ENCODE measurements at regions not wholly inside any gene's neighbourhood (a gene's known extent, or its start where the extent isn't known, plus 50 kb on each side); places are given as distances from the start of the nearest gene placed in this dataset.

- Mint-ChIP-seq H3K4me1 (peaks cover 0 to 1% (median 0%) of the 10 kb centered on the region in 7 donors), H3K4me3 (no peak overlapping the region), H3K36me3 (no peaks in the 10 kb centered on the region), H3K27me3 (no peaks in the 10 kb centered on the region), H3K27ac (no peak overlapping the region), H3K9me3 (peaks cover 0 to 19% (median 2%) of the 10 kb centered on the region in 11 donors)
- H3K27me3 ChIP-seq (ENCODE audit: control insufficient read depth in 2 of 2, insufficient read depth in 2 of 2, low read length in 2 of 2): no peaks in the 10 kb centered on the region
- ATAC-seq: no peak
- intact Hi-C loops (cut with micrococcal nuclease): no loop called here
- H3K4me3 ChIP-seq (ENCODE audit: low read length): no peak overlapping the region
- POLR2A ChIA-PET: no interaction called here
- no peaks in the 10 kb centered on the region for H3K4me1 ChIP-seq (ENCODE audit: control insufficient read depth in 2 of 2, insufficient read depth in 2 of 2, low read length in 2 of 2)
- no peak overlapping the region for H3K27ac ChIP-seq (ENCODE audit: low read depth, low read length)
- no peaks in the 10 kb centered on the region for H3K36me3 ChIP-seq (ENCODE audit: control insufficient read depth in 2 of 3, insufficient read depth in 3 of 3, low read length in 3 of 3)
- H3K9me3 ChIP-seq (ENCODE audit: control insufficient read depth in 2 of 3, low read length in 3 of 3): no peaks in the 10 kb centered on the region
- DNase-seq: no peak
- CTCF ChIA-PET: no interaction called here
Measured at GRCh38 chrX:144709841-144710240, 537.5 kb upstream of the SPANXN1 start.

GRCh38 chrX:144715337-144715736 lies 532.0 kb upstream of the SPANXN1 start:
- Histone ChIP-seq H3K27ac (ENCODE audit: low read depth, low read length) (no peak overlapping the region), H3K4me3 (ENCODE audit: low read length) (no peak overlapping the region), H3K9me3 (ENCODE audit: control insufficient read depth in 2 of 3, low read length in 3 of 3) (no peaks in the 10 kb centered on the region), H3K4me1 (ENCODE audit: control insufficient read depth in 2 of 2, insufficient read depth in 2 of 2, low read length in 2 of 2) (no peaks in the 10 kb centered on the region), H3K27me3 (ENCODE audit: control insufficient read depth in 2 of 2, insufficient read depth in 2 of 2, low read length in 2 of 2) (no peaks in the 10 kb centered on the region), H3K36me3 (ENCODE audit: control insufficient read depth in 2 of 3, insufficient read depth in 3 of 3, low read length in 3 of 3) (no peaks in the 10 kb centered on the region)
- no peak overlapping the region for H3K4me3 Mint-ChIP-seq
- no peaks in the 10 kb centered on the region for H3K27me3 Mint-ChIP-seq
- H3K36me3 Mint-ChIP-seq: no peaks in the 10 kb centered on the region
- intact Hi-C loops (cut with micrococcal nuclease): no loop called here
- no peaks in the 10 kb centered on the region for H3K4me1 Mint-ChIP-seq
- ChIA-PET POLR2A (no interaction called here), CTCF (no interaction called here)
- ATAC-seq (no peak), DNase-seq (no peak)
- no peak overlapping the region for H3K27ac Mint-ChIP-seq
- H3K9me3 Mint-ChIP-seq: peaks cover 0 to 5% (median 0%) of the 10 kb centered on the region in 11 donors

GRCh38 chrX:144716187-144716586 lies 531.1 kb upstream of the SPANXN1 start:
- DNase-seq: no peak
- H3K9me3 Mint-ChIP-seq: peaks cover 0 to 5% (median 0%) of the 10 kb centered on the region in 11 donors
- Histone ChIP-seq H3K9me3 (ENCODE audit: control insufficient read depth in 2 of 3, low read length in 3 of 3) (no peaks in the 10 kb centered on the region), H3K36me3 (ENCODE audit: control insufficient read depth in 2 of 3, insufficient read depth in 3 of 3, low read length in 3 of 3) (no peaks in the 10 kb centered on the region), H3K27me3 (ENCODE audit: control insufficient read depth in 2 of 2, insufficient read depth in 2 of 2, low read length in 2 of 2) (no peaks in the 10 kb centered on the region), H3K4me1 (ENCODE audit: control insufficient read depth in 2 of 2, insufficient read depth in 2 of 2, low read length in 2 of 2) (no peaks in the 10 kb centered on the region), H3K27ac (ENCODE audit: low read depth, low read length) (no peak overlapping the region), H3K4me3 (ENCODE audit: low read length) (no peak overlapping the region)
- intact Hi-C loops (cut with micrococcal nuclease): no loop called here
- no peak overlapping the region for H3K4me3 Mint-ChIP-seq
- no peak overlapping the region for H3K27ac Mint-ChIP-seq
- CTCF ChIA-PET: no interaction called here
- POLR2A ChIA-PET: no interaction called here
- ATAC-seq: no peak
- no peaks in the 10 kb centered on the region for H3K4me1 Mint-ChIP-seq
- no peaks in the 10 kb centered on the region for H3K27me3 Mint-ChIP-seq
- no peaks in the 10 kb centered on the region for H3K36me3 Mint-ChIP-seq

GRCh38 chrX:144717682-144718081 lies 529.6 kb upstream of the SPANXN1 start:
- Histone ChIP-seq H3K27ac (ENCODE audit: low read depth, low read length) (no peak overlapping the region), H3K36me3 (ENCODE audit: control insufficient read depth in 2 of 3, insufficient read depth in 3 of 3, low read length in 3 of 3) (no peaks in the 10 kb centered on the region), H3K4me3 (ENCODE audit: low read length) (no peak overlapping the region), H3K27me3 (ENCODE audit: control insufficient read depth in 2 of 2, insufficient read depth in 2 of 2, low read length in 2 of 2) (no peaks in the 10 kb centered on the region), H3K9me3 (ENCODE audit: control insufficient read depth in 2 of 3, low read length in 3 of 3) (no peaks in the 10 kb centered on the region), H3K4me1 (ENCODE audit: control insufficient read depth in 2 of 2, insufficient read depth in 2 of 2, low read length in 2 of 2) (no peaks in the 10 kb centered on the region)
- no peak for DNase-seq
- H3K4me1 Mint-ChIP-seq: no peaks in the 10 kb centered on the region
- POLR2A ChIA-PET: no interaction called here
- no peak for ATAC-seq
- no peak overlapping the region for H3K27ac Mint-ChIP-seq
- H3K27me3 Mint-ChIP-seq: no peaks in the 10 kb centered on the region
- no peaks in the 10 kb centered on the region for H3K36me3 Mint-ChIP-seq
- peaks cover 0 to 5% (median under 1%) of the 10 kb centered on the region in 11 donors for H3K9me3 Mint-ChIP-seq
- H3K4me3 Mint-ChIP-seq: no peak overlapping the region
- CTCF ChIA-PET: no interaction called here
- intact Hi-C loops (cut with micrococcal nuclease): no loop called here

- ChIA-PET POLR2A (no interaction called here), CTCF (no interaction called here)
- no peak overlapping the region for H3K4me3 ChIP-seq (ENCODE audit: low read length)
- Mint-ChIP-seq H3K36me3 (no peaks in the 10 kb centered on the region), H3K27me3 (no peaks in the 10 kb centered on the region), H3K4me1 (no peaks in the 10 kb centered on the region), H3K27ac (no peak overlapping the region), H3K9me3 (peaks cover 0 to 5% (median 3%) of the 10 kb centered on the region in 11 donors), H3K4me3 (no peak overlapping the region)
- no peaks in the 10 kb centered on the region for H3K9me3 ChIP-seq (ENCODE audit: control insufficient read depth in 2 of 3, low read length in 3 of 3)
- no peaks in the 10 kb centered on the region for H3K27me3 ChIP-seq (ENCODE audit: control insufficient read depth in 2 of 2, insufficient read depth in 2 of 2, low read length in 2 of 2)
- ATAC-seq: no peak
- no peak for DNase-seq
- no peaks in the 10 kb centered on the region for H3K4me1 ChIP-seq (ENCODE audit: control insufficient read depth in 2 of 2, insufficient read depth in 2 of 2, low read length in 2 of 2)
- H3K36me3 ChIP-seq (ENCODE audit: control insufficient read depth in 2 of 3, insufficient read depth in 3 of 3, low read length in 3 of 3): no peaks in the 10 kb centered on the region
- no peak overlapping the region for H3K27ac ChIP-seq (ENCODE audit: low read depth, low read length)
- intact Hi-C loops (cut with micrococcal nuclease): no loop called here
Measured at GRCh38 chrX:144722307-144722706, 525.0 kb upstream of the SPANXN1 start.

GRCh38 chrX:144730471-144730870 lies 516.8 kb upstream of the SPANXN1 start:
- Histone ChIP-seq H3K9me3 (ENCODE audit: control insufficient read depth in 2 of 3, low read length in 3 of 3) (no peaks in the 10 kb centered on the region), H3K27ac (ENCODE audit: low read depth, low read length) (no peak overlapping the region), H3K27me3 (ENCODE audit: control insufficient read depth in 2 of 2, insufficient read depth in 2 of 2, low read length in 2 of 2) (no peaks in the 10 kb centered on the region), H3K36me3 (ENCODE audit: control insufficient read depth in 2 of 3, insufficient read depth in 3 of 3, low read length in 3 of 3) (no peaks in the 10 kb centered on the region), H3K4me3 (ENCODE audit: low read length) (no peak overlapping the region), H3K4me1 (ENCODE audit: control insufficient read depth in 2 of 2, insufficient read depth in 2 of 2, low read length in 2 of 2) (no peaks in the 10 kb centered on the region)
- ChIA-PET POLR2A (no interaction called here), CTCF (no interaction called here)
- no peaks in the 10 kb centered on the region for H3K4me1 Mint-ChIP-seq
- H3K27ac Mint-ChIP-seq: no peak overlapping the region
- intact Hi-C loops (cut with micrococcal nuclease): no loop called here
- DNase-seq (no peak), ATAC-seq (no peak)
- H3K4me3 Mint-ChIP-seq: no peak overlapping the region
- no peaks in the 10 kb centered on the region for H3K27me3 Mint-ChIP-seq
- H3K36me3 Mint-ChIP-seq: no peaks in the 10 kb centered on the region
- H3K9me3 Mint-ChIP-seq: peaks cover 0 to 7% (median 0%) of the 10 kb centered on the region in 11 donors

- H3K9me3 ChIP-seq (ENCODE audit: control insufficient read depth in 2 of 3, low read length in 3 of 3): no peaks in the 10 kb centered on the region
- intact Hi-C loops (cut with micrococcal nuclease): no loop called here
- no peak for DNase-seq
- no peak overlapping the region for H3K27ac Mint-ChIP-seq
- no peak overlapping the region for H3K4me3 ChIP-seq (ENCODE audit: low read length)
- H3K9me3 Mint-ChIP-seq: peaks cover 0 to 3% (median 0%) of the 10 kb centered on the region in 11 donors
- CTCF ChIA-PET: no interaction called here
- no peaks in the 10 kb centered on the region for H3K27me3 ChIP-seq (ENCODE audit: control insufficient read depth in 2 of 2, insufficient read depth in 2 of 2, low read length in 2 of 2)
- H3K36me3 Mint-ChIP-seq: no peaks in the 10 kb centered on the region
- no peaks in the 10 kb centered on the region for H3K4me1 ChIP-seq (ENCODE audit: control insufficient read depth in 2 of 2, insufficient read depth in 2 of 2, low read length in 2 of 2)
- H3K27ac ChIP-seq (ENCODE audit: low read depth, low read length): no peak overlapping the region
- H3K36me3 ChIP-seq (ENCODE audit: control insufficient read depth in 2 of 3, insufficient read depth in 3 of 3, low read length in 3 of 3): no peaks in the 10 kb centered on the region
- H3K4me1 Mint-ChIP-seq: no peaks in the 10 kb centered on the region
- POLR2A ChIA-PET: no interaction called here
- no peak for ATAC-seq
- no peaks in the 10 kb centered on the region for H3K27me3 Mint-ChIP-seq
- H3K4me3 Mint-ChIP-seq: no peak overlapping the region
Measured at GRCh38 chrX:144732588-144732987, 514.7 kb upstream of the SPANXN1 start.

Data from naive thymus-derived CD4-positive, alpha-beta T cell (primary cell).